DMS 273 treated with DMSO at 0.1 percent for 48 hours (cell line): ENCODE measurements at regions not wholly inside any gene's neighbourhood (a gene's known extent, or its start where the extent isn't known, plus 50 kb on each side); places are given as distances from the start of the nearest gene placed in this dataset.

Experiments used
- DNase-seq: peaks from one replicate; lab custom pipeline; 2025; lab: John Stamatoyannopoulos, UW

- DNase-seq: no peak
Observed at GRCh38 chr7:131226514-131226865, 101.2 kb upstream of the MKLN1 start.

GRCh38 chr7:131231381-131232220 is 96.1 kb upstream of the MKLN1 start:
- no peak for DNase-seq

- no peak for DNase-seq
Observed at GRCh38 chr7:131232768-131233167, 94.9 kb upstream of the MKLN1 start.

- no peak for DNase-seq
Observed at GRCh38 chr7:131233193-131233592, 94.5 kb upstream of the MKLN1 start.

- DNase-seq: no peak
Observed at GRCh38 chr7:131234719-131235488, 92.8 kb upstream of the MKLN1 start.

GRCh38 chr7:131235489-131236317 is 92.0 kb upstream of the MKLN1 start:
- DNase-seq: no peak

- no peak for DNase-seq
Observed at GRCh38 chr7:131236318-131236672, 91.4 kb upstream of the MKLN1 start.

GRCh38 chr7:131238347-131238931 is 89.2 kb upstream of the MKLN1 start:
- DNase-seq: no peak

- no peak for DNase-seq
Observed at GRCh38 chr7:131241386-131241785, 86.3 kb upstream of the MKLN1 start.

- DNase-seq: no peak
Observed at GRCh38 chr7:131242123-131242650, 85.5 kb upstream of the MKLN1 start.

- DNase-seq: no peak
Observed at GRCh38 chr7:131244259-131244852, 83.3 kb upstream of the MKLN1 start.

GRCh38 chr7:131249003-131249402 is 78.7 kb upstream of the MKLN1 start:
- no peak for DNase-seq

GRCh38 chr7:131249483-131249882 is 78.2 kb upstream of the MKLN1 start:
- DNase-seq: no peak

GRCh38 chr7:131250331-131250730 is 77.3 kb upstream of the MKLN1 start:
- no peak for DNase-seq

GRCh38 chr7:131251371-131251770 is 76.3 kb upstream of the MKLN1 start:
- no peak for DNase-seq

- DNase-seq: no peak
Observed at GRCh38 chr7:131252976-131253375, 74.7 kb upstream of the MKLN1 start.

- no peak for DNase-seq
Observed at GRCh38 chr7:131254211-131254610, 73.5 kb upstream of the MKLN1 start.

GRCh38 chr7:131255242-131255641 is 72.4 kb upstream of the MKLN1 start:
- no peak for DNase-seq

GRCh38 chr7:131261476-131261994 is 66.1 kb upstream of the MKLN1 start:
- no peak for DNase-seq

- DNase-seq: no peak
Observed at GRCh38 chr7:131265227-131265626, 62.4 kb upstream of the MKLN1 start.

GRCh38 chr7:131267631-131268030 is 60.0 kb upstream of the MKLN1 start:
- DNase-seq: no peak
